Neural crest cell (in vitro differentiated cells): ENCODE measurements at regions not wholly inside any gene's neighbourhood (a gene's known extent, or its start where the extent isn't known, plus 50 kb on each side); places are given as distances from the start of the nearest gene placed in this dataset.

Experiments used
- DNase-seq: peaks from one replicate; pipeline ENCODE4 v3.0.0; 2021; ENCODE audit warnings: low read depth, mixed read lengths, low spot score
- H3K27ac Mint-ChIP-seq: one replicate; pipeline ENCODE4 v1.8.0; 2021; ENCODE audit warnings: mild to moderate bottlenecking, mixed read lengths; ENCODE audit not compliant: unreplicated experiment
- H3K27me3 Mint-ChIP-seq: 2 replicates; pipeline ENCODE4 v1.8.0; 2021; ENCODE audit warnings: low read depth, mild to moderate bottlenecking, mixed read lengths
- H3K36me3 Mint-ChIP-seq: 2 replicates; pipeline ENCODE4 v1.8.0; 2021; ENCODE audit warnings: low read depth, mild to moderate bottlenecking, mixed read lengths
- H3K4me1 Mint-ChIP-seq: 2 replicates; pipeline ENCODE4 v1.8.0; 2021; ENCODE audit warnings: mixed read lengths
- H3K4me3 Mint-ChIP-seq: one replicate; pipeline ENCODE4 v1.8.0; 2021; ENCODE audit warnings: mild to moderate bottlenecking, mixed read lengths
- H3K9me3 Mint-ChIP-seq: 2 replicates; pipeline ENCODE4 v1.8.0; 2021; ENCODE audit warnings: mixed read lengths
- TF ChIP-seq, protein P1 (sequence below): fragments of 200-600 bp; sonication (generic); conservative IDR thresholded peaks from 2 replicates; pipeline ENCODE4 v1.5.0; 2021; ENCODE audit warnings: antibody characterized with exemption, mild to moderate bottlenecking

- TF ChIP-seq, protein P1, sequence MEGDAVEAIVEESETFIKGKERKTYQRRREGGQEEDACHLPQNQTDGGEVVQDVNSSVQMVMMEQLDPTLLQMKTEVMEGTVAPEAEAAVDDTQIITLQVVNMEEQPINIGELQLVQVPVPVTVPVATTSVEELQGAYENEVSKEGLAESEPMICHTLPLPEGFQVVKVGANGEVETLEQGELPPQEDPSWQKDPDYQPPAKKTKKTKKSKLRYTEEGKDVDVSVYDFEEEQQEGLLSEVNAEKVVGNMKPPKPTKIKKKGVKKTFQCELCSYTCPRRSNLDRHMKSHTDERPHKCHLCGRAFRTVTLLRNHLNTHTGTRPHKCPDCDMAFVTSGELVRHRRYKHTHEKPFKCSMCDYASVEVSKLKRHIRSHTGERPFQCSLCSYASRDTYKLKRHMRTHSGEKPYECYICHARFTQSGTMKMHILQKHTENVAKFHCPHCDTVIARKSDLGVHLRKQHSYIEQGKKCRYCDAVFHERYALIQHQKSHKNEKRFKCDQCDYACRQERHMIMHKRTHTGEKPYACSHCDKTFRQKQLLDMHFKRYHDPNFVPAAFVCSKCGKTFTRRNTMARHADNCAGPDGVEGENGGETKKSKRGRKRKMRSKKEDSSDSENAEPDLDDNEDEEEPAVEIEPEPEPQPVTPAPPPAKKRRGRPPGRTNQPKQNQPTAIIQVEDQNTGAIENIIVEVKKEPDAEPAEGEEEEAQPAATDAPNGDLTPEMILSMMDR, result no peak
- Mint-ChIP-seq H3K27me3 (no peaks in the 10 kb centered on the region), H3K36me3 (no peaks in the 10 kb centered on the region), H3K9me3 (no peaks in the 10 kb centered on the region), H3K4me3 (no peak overlapping the region), H3K27ac (no peak overlapping the region), H3K4me1 (peaks cover 8% of the 10 kb centered on the region)
- DNase-seq, result no peak
Observed at GRCh38 chr2:59875836-59876235, 677.6 kb downstream of the BCL11A start.

GRCh38 chr2:59874971-59875755 is 678.3 kb downstream of the BCL11A start:
- no peaks in the 10 kb centered on the region for H3K36me3 Mint-ChIP-seq
- no peaks in the 10 kb centered on the region for H3K9me3 Mint-ChIP-seq
- H3K27ac Mint-ChIP-seq, result no peak overlapping the region
- TF ChIP-seq, protein P1, result no peak
- H3K4me1 Mint-ChIP-seq, result peaks cover 8% of the 10 kb centered on the region
- no peaks in the 10 kb centered on the region for H3K27me3 Mint-ChIP-seq
- no peak for DNase-seq
- no peak overlapping the region for H3K4me3 Mint-ChIP-seq

- Mint-ChIP-seq H3K4me3 (no peak overlapping the region), H3K36me3 (no peaks in the 10 kb centered on the region), H3K27me3 (no peaks in the 10 kb centered on the region), H3K4me1 (peaks cover under 1% of the 10 kb centered on the region), H3K27ac (no peak overlapping the region), H3K9me3 (no peaks in the 10 kb centered on the region)
- TF ChIP-seq, protein P1, result no peak
- DNase-seq, result no peak
Observed at GRCh38 chr2:59874361-59874760, 679.1 kb downstream of the BCL11A start.

DNA sequence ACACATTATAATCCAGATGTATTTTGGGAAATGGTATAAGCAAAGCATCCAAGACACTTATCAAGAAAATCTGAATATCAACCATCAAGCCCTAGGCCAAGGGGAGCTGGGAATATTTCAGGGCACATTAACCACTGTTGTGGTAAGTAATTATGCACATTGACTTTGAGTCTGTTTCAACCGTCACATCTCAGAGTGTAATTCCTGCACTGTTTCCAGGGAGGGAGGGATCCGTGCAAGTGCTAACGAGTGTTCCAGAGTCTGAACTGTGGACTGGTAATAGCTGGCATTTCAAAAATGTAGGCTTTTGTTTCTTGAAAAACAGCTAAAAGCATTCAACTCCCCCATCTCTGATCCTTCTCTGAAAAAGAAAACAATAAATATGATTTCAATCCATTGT is 681.6 kb downstream of the BCL11A start:
- H3K9me3 Mint-ChIP-seq, result no peaks in the 10 kb centered on the region
- DNase-seq, result no peak

GRCh38 chr2:59868981-59869380 is 684.5 kb downstream of the BCL11A start:
- Mint-ChIP-seq H3K9me3 (no peaks in the 10 kb centered on the region), H3K27me3 (no peaks in the 10 kb centered on the region), H3K4me3 (no peak overlapping the region), H3K36me3 (no peaks in the 10 kb centered on the region), H3K27ac (no peak overlapping the region), H3K4me1 (no peaks in the 10 kb centered on the region)
- TF ChIP-seq, protein P1, result no peak
- DNase-seq, result no peak

More for the DNA sequence above, 681.6 kb downstream of the BCL11A start:
- Mint-ChIP-seq H3K4me1 (no peaks in the 10 kb centered on the region), H3K4me3 (no peak overlapping the region), H3K27ac (no peak overlapping the region), H3K27me3 (no peaks in the 10 kb centered on the region), H3K36me3 (no peaks in the 10 kb centered on the region)
- TF ChIP-seq, protein P1, result no peak
